NCI-H2196 (cell line): ENCODE measurements at regions not wholly inside any gene's neighbourhood (a gene's known extent, or its start where the extent isn't known, plus 50 kb on each side); places are given as distances from the start of the nearest gene placed in this dataset.
A peak's percentile ranks its signal among the peaks of the same experiment; 100 is the strongest.

ENCODE experiments used
- DNase-seq: peaks from one replicate; lab custom pipeline; 2025; ENCODE audit not compliant: unreplicated experiment; lab: John Stamatoyannopoulos, UW

GRCh38 chr2:60603533-60604190 is 50.2 kb upstream of the BCL11A start:
- DNase-seq, result no peak

DNA sequence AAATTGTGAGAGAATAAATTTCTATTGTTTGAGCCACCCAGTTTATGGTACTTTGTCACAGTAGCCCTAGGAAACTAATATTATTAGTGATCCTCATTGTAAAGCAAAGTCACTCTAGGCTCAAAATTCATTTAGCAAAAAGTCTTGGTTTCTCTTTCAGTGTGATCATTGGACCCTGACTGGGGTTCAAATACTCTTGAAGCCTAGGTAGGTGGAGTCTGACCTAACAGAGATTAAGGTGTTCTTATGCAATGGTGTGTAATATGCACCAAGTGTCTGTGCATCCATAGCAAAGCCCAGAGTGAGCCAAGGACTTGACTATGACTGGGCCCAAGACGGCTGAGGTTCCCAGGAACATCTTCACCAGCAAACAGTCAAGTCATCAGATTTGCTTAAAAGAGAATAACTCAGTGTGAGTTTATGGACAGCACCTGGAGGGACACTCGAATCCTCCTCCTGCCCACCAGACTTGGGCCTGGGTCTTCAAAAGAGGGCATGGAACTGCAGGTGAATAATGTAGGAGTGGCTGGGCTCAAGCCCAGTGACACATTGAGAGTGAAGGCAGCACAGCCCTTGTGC is 51.1 kb upstream of the BCL11A start:
- no peak for DNase-seq

DNA sequence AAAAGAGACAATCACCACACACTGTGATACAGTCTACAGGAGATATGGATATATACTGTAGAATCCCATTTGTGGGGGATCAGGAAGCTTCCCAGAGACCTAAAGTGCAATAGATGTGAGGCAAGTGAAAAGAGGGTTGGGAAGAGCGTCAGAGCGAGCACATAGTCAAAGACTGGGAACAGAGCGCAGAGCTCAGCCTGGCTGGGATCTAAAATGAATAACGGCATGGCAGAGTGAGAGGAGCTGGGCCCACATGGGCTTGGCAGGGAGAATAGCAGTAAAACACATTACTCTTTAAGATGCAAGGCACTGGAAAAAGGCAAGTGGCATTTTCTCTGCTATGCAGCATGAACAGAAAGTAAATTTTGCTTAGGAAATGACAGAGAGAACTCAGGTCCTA is 52.4 kb upstream of the BCL11A start:
- no peak for DNase-seq

DNA sequence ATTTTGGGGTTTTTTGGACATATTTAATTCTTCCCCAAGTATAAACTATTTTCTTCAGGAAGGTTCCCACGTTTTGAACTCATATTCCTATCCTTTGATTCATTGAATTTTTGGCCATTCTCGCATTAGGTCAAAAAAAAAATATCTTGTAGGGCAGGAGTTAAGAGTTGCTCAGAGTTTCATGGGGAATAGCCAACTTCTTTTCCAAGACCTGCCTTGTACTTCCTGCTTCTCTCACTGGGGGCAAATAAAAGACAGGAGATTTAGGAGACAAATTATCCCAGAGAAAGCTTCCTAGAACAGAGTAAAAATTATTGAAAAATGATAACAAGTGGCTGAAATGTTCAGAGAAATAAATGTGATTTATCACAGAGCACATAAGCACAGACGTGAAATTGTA is 55.2 kb upstream of the BCL11A start:
- DNase-seq, result no peak

GRCh38 chr2:60612033-60612432 is 58.6 kb upstream of the BCL11A start:
- no peak for DNase-seq

DNA sequence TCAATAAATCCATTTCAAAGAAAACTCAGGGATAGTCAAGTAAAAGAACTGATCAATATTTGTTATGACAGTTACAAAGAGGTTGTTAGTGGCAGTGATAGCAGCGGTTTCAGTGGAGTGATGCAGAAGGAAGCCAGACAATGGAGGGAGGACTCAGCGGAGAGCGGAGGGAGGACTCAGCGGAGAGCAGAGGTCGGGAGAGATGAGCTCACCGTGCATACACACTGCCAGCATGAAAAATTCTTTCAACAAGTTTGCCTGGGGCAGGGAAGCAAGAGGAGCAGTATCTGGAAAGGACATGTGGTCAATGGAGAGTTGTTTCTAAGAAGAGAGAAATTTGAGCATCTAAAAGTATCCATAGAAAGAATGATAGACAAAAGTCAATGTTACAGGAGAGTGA is 60.9 kb upstream of the BCL11A start:
- no peak for DNase-seq

DNA sequence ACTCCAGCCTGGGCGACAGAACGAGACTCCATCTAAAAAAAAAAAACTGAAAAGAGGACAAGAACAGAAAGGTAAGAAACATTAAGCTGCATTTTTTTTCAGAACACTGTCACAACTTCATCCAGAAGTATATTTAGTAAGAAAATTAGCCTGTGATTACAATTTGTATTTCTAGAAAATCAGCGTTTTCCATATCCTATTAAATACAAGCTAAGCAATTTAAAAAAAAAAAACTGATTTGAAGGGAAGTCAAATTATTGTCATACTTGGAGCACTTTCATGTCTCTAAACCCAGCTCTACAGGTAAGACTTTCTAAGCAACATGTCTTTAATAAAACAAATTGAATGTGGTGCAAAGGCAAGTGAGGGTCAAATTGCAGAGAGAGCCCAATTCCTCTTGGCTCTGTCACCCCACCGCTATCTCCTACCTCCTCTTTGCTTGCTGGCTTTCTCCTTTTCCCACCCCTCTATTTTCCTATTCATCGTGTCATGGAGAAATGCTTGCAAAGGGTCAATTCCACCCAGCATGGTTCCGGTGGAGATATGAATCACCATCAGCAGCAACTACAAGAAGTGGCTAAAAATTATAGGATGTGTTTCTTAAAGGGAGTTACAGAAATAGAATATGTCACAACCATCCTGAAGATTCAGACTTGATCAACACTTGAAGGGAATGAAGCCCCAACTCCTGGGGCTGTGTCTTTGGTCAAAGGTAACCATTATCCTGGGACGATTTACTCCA is 68.4 kb upstream of the BCL11A start:
- no peak for DNase-seq

DNA sequence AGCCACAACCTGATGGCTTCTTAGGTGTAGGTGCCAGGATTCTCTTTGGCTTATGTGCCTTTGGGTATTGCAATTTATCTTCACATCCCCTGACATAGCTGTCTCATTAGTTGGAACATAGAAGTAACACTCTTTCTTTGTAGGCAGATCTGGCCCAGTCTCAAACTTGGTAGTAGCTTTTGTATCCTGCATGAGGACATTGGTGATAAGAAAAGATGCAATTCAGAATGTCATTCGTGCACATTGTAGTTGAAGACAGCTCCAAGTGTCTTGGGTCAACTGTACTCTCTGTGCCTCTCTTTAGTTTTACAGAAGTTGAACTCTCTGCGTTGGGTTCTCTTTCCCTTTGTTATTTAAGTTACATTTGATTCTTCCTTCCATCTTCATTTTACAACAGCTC is 69.6 kb upstream of the BCL11A start:
- no peak for DNase-seq

DNA sequence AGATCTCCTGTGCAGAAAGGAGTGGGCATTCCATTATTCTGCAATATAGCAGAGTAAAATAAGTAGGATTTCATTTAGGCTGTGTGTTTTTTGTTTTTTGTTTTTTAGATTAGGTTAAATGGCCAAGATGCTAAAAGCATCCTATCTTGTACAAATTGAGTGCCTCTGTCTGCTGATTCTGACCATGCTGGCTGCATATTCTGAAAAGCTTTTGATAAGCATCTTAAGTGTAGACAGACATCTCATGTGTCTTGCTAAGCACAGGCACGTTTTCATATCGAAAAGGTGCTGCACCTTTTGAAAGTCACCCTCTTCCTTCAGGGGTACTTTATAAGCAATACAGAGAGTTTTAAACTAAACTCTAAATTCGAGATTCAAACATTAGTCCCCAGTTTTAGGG is 74.0 kb upstream of the BCL11A start:
- DNase-seq, result no peak

GRCh38 chr2:60628026-60628425 is 74.6 kb upstream of the BCL11A start:
- no peak for DNase-seq

GRCh38 chr2:60628615-60629304 is 75.3 kb upstream of the BCL11A start:
- DNase-seq, result no peak

- DNase-seq, result no peak
These were observed 75.8 kb upstream of the BCL11A start for GRCh38 chr2:60629305-60629662.

DNA sequence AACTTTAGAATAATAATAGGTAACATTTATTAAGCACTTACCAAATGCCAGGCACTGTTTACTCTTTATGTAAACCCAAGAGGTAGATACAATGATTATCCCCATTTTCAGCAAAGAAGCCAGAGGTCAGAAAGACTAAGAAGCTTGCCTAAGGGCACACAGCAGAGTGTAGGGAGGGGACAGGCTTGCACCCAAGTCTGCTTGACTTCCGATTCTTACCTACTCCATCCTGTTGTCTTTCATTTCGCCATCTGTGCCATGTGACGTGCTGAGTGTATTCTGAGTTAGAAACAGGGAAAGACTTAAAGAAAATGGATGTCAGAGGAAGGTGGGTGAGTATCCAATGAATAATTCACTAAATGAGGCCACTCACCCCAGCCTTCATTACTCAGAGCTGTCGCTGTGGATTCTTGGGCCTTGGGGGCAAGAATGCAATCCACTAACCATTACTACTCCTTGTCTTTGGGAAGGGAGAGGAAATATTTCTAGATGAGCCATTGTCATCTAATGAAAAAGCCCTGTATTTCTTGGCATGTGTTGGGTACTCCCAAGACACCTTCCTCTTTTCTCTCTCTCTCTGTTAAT is 76.4 kb upstream of the BCL11A start:
- no peak for DNase-seq

GRCh38 chr2:60633615-60634014 is 80.2 kb upstream of the BCL11A start:
- DNase-seq, result peak; percentile 24

GRCh38 chr2:60634438-60634837 is 81.0 kb upstream of the BCL11A start:
- DNase-seq, result no peak

- DNase-seq, result peak; percentile 34
These were observed 88.6 kb upstream of the BCL11A start for GRCh38 chr2:60641811-60642788.

DNA sequence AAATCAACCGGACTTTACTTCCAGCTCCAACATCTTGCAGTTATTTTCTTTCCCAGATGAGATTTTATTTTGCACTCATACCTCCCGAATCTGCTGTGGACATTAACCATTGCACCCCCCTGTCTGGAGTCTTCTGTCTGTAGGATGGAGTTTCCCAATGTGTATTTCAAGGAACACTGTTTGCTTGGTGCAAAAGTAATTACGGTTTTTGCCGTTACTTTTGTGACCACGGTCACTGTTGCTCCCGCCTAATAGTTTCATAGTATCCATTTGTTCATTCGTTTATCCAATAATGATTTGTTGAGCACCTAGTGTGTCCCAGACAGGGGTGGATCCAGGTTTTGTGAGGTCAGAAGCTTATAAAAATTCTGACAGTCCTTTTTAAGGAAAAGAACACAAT is 90.3 kb upstream of the BCL11A start:
- no peak for DNase-seq

- DNase-seq, result no peak
These were observed 91.5 kb upstream of the BCL11A start for GRCh38 chr2:60644951-60645350.

DNA sequence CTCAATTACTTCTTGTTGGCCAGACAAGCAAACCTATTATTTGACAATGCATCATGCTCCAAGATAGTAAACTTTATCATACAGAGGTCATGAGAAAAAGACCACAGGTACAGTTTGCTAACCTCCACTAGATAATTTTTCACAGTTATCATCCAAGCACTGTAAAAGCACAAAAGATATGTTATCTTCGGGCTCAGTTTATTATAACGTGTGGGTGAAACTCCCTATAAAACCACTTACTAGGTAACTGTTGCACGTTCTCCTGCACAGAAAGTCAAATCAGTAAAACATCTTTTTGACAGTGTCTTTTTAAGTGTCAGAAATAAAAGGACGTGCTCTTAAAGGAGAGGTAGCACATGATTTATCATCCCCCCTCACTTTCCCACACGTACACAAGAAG is 94.7 kb upstream of the BCL11A start:
- no peak for DNase-seq

- no peak for DNase-seq
These were observed 96.3 kb upstream of the BCL11A start for GRCh38 chr2:60649721-60650120.
